ENCODE measurements at regions not wholly inside any gene's neighbourhood (a gene's known extent, or its start where the extent isn't known, plus 50 kb on each side); places are given as distances from the start of the nearest gene placed in this dataset.

DNA sequence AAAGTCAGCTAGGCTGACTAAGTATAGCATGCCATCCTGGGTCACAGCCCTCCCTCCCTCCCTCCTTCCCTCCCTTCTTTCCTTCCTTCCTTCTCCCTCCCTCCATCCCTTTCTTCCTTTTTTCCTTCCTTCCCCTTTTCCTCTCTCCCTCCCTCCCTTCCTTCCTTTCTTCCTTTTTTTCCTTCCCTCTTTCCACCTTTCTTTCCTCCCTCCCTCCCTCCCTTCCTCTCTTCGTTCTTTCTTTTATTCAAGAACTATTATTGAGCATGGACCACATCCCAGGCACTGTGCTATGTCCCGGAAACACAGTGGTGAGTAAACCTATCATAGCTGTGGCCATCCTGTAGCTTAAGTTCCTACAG, 106.2 kb upstream of the BACH2 start:
- Histone ChIP-seq H3K4me2 (no peak overlapping the region), H3K27me3 (ENCODE audit: insufficient read depth) (no peaks in the 10 kb centered on the region), H4K20me1 (replicated peaks; ENCODE audit: insufficient read depth) (no peaks in the 10 kb centered on the region), H3F3A (replicated peaks; ENCODE audit: low read depth) (no peaks in the 10 kb centered on the region), H3K4me1 (ENCODE audit: insufficient read depth) (peaks cover 12% of the 10 kb centered on the region), H3K79me2 (replicated peaks; ENCODE audit: insufficient read depth) (no peaks in the 10 kb centered on the region), H3K27ac (ENCODE audit: low read depth) (no peak overlapping the region), H3K9me2 (ENCODE audit: insufficient read depth) (no peaks in the 10 kb centered on the region), H3K4me3 (no peak overlapping the region), H2AFZ (no peak overlapping the region), H3K36me3 (ENCODE audit: insufficient read depth) (no peaks in the 10 kb centered on the region)
- no peak overlapping the region for H3K27ac Mint-ChIP-seq
- H3K36me3 Mint-ChIP-seq (ENCODE audit: low read depth): no peaks in the 10 kb centered on the region; the same call in 2 of the 3 replicates
- ATAC-seq: no peak
- no peak overlapping the region for H3K4me3 Mint-ChIP-seq
- peaks cover 19% of the 10 kb centered on the region for H3K4me1 Mint-ChIP-seq
- DNase-seq (ENCODE audit: low spot score): no peak
- TF ChIP-seq POLR2AphosphoS5 (IDR thresholded peaks at IDR 0.05; ENCODE audit: low read depth) (no peak), ZNF331 (CRISPR knock-in tag; IDR thresholded peaks at IDR 0.05; ENCODE audit: low read depth) (no peak), NANOG (IDR thresholded peaks at IDR 0.05; ENCODE audit: borderline replicate concordance) (no peak), ZNF114 (CRISPR knock-in tag; IDR thresholded peaks at IDR 0.05) (no peak), STAT1 (IDR thresholded peaks at IDR 0.05; ENCODE audit: unreplicated experiment) (no peak), EZH2phosphoT487 (IDR thresholded peaks at IDR 0.05; ENCODE audit: unreplicated experiment) (no peak), JUNB (IDR thresholded peaks at IDR 0.05; ENCODE audit: unreplicated experiment) (no peak), CREB1 (CRISPR knock-in tag; IDR thresholded peaks at IDR 0.05; ENCODE audit: low read depth) (no peak), EZH2 (IDR thresholded peaks at IDR 0.05; ENCODE audit: low read depth, unreplicated experiment) (no peak)
- TF ChIP-seq, protein P1, sequence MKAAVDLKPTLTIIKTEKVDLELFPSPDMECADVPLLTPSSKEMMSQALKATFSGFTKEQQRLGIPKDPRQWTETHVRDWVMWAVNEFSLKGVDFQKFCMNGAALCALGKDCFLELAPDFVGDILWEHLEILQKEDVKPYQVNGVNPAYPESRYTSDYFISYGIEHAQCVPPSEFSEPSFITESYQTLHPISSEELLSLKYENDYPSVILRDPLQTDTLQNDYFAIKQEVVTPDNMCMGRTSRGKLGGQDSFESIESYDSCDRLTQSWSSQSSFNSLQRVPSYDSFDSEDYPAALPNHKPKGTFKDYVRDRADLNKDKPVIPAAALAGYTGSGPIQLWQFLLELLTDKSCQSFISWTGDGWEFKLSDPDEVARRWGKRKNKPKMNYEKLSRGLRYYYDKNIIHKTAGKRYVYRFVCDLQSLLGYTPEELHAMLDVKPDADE (IDR thresholded peaks at IDR 0.05): no peak
- TF ChIP-seq, protein P2, sequence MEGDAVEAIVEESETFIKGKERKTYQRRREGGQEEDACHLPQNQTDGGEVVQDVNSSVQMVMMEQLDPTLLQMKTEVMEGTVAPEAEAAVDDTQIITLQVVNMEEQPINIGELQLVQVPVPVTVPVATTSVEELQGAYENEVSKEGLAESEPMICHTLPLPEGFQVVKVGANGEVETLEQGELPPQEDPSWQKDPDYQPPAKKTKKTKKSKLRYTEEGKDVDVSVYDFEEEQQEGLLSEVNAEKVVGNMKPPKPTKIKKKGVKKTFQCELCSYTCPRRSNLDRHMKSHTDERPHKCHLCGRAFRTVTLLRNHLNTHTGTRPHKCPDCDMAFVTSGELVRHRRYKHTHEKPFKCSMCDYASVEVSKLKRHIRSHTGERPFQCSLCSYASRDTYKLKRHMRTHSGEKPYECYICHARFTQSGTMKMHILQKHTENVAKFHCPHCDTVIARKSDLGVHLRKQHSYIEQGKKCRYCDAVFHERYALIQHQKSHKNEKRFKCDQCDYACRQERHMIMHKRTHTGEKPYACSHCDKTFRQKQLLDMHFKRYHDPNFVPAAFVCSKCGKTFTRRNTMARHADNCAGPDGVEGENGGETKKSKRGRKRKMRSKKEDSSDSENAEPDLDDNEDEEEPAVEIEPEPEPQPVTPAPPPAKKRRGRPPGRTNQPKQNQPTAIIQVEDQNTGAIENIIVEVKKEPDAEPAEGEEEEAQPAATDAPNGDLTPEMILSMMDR (conservative IDR thresholded peaks at IDR 0.05; ENCODE audit: low read depth in 2 of 2): no peak
- TF ChIP-seq, protein P3, sequence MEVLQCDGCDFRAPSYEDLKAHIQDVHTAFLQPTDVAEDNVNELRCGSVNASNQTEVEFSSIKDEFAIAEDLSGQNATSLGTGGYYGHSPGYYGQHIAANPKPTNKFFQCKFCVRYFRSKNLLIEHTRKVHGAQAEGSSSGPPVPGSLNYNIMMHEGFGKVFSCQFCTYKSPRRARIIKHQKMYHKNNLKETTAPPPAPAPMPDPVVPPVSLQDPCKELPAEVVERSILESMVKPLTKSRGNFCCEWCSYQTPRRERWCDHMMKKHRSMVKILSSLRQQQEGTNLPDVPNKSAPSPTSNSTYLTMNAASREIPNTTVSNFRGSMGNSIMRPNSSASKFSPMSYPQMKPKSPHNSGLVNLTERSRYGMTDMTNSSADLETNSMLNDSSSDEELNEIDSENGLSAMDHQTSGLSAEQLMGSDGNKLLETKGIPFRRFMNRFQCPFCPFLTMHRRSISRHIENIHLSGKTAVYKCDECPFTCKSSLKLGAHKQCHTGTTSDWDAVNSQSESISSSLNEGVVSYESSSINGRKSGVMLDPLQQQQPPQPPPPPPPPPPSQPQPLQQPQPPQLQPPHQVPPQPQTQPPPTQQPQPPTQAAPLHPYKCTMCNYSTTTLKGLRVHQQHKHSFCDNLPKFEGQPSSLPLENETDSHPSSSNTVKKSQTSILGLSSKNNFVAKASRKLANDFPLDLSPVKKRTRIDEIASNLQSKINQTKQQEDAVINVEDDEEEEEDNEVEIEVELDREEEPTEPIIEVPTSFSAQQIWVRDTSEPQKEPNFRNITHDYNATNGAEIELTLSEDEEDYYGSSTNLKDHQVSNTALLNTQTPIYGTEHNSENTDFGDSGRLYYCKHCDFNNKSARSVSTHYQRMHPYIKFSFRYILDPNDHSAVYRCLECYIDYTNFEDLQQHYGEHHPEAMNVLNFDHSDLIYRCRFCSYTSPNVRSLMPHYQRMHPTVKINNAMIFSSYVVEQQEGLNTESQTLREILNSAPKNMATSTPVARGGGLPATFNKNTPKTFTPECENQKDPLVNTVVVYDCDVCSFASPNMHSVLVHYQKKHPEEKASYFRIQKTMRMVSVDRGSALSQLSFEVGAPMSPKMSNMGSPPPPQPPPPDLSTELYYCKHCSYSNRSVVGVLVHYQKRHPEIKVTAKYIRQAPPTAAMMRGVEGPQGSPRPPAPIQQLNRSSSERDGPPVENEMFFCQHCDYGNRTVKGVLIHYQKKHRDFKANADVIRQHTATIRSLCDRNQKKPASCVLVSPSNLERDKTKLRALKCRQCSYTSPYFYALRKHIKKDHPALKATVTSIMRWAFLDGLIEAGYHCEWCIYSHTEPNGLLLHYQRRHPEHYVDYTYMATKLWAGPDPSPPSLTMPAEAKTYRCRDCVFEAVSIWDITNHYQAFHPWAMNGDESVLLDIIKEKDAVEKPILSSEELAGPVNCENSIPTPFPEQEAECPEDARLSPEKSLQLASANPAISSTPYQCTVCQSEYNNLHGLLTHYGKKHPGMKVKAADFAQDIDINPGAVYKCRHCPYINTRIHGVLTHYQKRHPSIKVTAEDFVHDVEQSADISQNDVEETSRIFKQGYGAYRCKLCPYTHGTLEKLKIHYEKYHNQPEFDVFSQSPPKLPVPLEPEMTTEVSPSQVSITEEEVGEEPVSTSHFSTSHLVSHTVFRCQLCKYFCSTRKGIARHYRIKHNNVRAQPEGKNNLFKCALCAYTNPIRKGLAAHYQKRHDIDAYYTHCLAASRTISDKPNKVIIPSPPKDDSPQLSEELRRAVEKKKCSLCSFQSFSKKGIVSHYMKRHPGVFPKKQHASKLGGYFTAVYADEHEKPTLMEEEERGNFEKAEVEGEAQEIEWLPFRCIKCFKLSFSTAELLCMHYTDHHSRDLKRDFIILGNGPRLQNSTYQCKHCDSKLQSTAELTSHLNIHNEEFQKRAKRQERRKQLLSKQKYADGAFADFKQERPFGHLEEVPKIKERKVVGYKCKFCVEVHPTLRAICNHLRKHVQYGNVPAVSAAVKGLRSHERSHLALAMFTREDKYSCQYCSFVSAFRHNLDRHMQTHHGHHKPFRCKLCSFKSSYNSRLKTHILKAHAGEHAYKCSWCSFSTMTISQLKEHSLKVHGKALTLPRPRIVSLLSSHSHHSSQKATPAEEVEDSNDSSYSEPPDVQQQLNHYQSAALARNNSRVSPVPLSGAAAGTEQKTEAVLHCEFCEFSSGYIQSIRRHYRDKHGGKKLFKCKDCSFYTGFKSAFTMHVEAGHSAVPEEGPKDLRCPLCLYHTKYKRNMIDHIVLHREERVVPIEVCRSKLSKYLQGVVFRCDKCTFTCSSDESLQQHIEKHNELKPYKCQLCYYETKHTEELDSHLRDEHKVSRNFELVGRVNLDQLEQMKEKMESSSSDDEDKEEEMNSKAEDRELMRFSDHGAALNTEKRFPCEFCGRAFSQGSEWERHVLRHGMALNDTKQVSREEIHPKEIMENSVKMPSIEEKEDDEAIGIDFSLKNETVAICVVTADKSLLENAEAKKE (CRISPR knock-in tag; IDR thresholded peaks at IDR 0.05): no peak
- TF ChIP-seq, protein P4, sequence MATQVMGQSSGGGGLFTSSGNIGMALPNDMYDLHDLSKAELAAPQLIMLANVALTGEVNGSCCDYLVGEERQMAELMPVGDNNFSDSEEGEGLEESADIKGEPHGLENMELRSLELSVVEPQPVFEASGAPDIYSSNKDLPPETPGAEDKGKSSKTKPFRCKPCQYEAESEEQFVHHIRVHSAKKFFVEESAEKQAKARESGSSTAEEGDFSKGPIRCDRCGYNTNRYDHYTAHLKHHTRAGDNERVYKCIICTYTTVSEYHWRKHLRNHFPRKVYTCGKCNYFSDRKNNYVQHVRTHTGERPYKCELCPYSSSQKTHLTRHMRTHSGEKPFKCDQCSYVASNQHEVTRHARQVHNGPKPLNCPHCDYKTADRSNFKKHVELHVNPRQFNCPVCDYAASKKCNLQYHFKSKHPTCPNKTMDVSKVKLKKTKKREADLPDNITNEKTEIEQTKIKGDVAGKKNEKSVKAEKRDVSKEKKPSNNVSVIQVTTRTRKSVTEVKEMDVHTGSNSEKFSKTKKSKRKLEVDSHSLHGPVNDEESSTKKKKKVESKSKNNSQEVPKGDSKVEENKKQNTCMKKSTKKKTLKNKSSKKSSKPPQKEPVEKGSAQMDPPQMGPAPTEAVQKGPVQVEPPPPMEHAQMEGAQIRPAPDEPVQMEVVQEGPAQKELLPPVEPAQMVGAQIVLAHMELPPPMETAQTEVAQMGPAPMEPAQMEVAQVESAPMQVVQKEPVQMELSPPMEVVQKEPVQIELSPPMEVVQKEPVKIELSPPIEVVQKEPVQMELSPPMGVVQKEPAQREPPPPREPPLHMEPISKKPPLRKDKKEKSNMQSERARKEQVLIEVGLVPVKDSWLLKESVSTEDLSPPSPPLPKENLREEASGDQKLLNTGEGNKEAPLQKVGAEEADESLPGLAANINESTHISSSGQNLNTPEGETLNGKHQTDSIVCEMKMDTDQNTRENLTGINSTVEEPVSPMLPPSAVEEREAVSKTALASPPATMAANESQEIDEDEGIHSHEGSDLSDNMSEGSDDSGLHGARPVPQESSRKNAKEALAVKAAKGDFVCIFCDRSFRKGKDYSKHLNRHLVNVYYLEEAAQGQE (IDR thresholded peaks at IDR 0.05; ENCODE audit: unreplicated experiment): no peak
- H3K9me3 Mint-ChIP-seq: peaks cover 10% of the 10 kb centered on the region; the same call in 2 of the 3 replicates
- H3K27me3 Mint-ChIP-seq (ENCODE audit: insufficient read depth, low read depth, poor library complexity): peaks cover 15% of the 10 kb centered on the region
